ENCODE measurements at regions not wholly inside any gene's neighbourhood (a gene's known extent, or its start where the extent isn't known, plus 50 kb on each side); places are given as distances from the start of the nearest gene placed in this dataset.

DNA sequence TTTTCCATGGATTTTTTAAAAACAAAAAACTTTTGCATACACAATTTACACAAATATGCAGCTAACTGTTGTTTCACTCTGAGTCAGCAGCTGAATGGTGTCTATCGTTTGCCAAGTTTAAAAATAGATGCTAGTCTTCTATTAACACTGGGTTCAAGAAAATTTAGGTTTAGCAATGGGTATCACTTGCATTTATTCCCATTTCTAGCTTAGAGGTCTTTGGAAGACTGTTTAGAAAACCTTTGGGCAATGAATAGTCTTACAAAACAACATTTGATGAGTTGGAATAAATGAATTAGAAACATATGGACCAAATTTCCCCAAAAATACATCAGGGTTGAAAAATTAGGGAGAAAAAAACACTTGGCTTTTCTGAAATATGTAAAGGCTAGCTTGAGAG lies 165.8 kb downstream of the LYPLAL1 start:
- H3K9me3 ChIP-seq (ENCODE audit: low read length) = no peaks in the 10 kb centered on the region
- ATAC-seq = no peak
- H3F3A ChIP-seq (ENCODE audit: low read length, unreplicated experiment) = no peaks in the 10 kb centered on the region
- H3K27me3 ChIP-seq (ENCODE audit: low read length) = no peaks in the 10 kb centered on the region
- DNase-seq = no peak
- no peaks in the 10 kb centered on the region for H3K9me2 ChIP-seq (replicated peaks; ENCODE audit: low read length)
- no peaks in the 10 kb centered on the region for H3K36me3 ChIP-seq (ENCODE audit: low read depth, low read length)
- ChIA-PET CTCF (no interaction called here), POLR2A (ENCODE audit: unreplicated experiment) (interaction anchor here (0.7 kb wide), 1 partner anchor 42 kb away, joined by 3 read pairs; no protein-coding TSS in a partner anchor)
- no peak overlapping the region for H3K9ac ChIP-seq (ENCODE audit: low read length)
- no peak overlapping the region for H3K27ac ChIP-seq (ENCODE audit: low read length)
- TF ChIP-seq, protein P1, sequence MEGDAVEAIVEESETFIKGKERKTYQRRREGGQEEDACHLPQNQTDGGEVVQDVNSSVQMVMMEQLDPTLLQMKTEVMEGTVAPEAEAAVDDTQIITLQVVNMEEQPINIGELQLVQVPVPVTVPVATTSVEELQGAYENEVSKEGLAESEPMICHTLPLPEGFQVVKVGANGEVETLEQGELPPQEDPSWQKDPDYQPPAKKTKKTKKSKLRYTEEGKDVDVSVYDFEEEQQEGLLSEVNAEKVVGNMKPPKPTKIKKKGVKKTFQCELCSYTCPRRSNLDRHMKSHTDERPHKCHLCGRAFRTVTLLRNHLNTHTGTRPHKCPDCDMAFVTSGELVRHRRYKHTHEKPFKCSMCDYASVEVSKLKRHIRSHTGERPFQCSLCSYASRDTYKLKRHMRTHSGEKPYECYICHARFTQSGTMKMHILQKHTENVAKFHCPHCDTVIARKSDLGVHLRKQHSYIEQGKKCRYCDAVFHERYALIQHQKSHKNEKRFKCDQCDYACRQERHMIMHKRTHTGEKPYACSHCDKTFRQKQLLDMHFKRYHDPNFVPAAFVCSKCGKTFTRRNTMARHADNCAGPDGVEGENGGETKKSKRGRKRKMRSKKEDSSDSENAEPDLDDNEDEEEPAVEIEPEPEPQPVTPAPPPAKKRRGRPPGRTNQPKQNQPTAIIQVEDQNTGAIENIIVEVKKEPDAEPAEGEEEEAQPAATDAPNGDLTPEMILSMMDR (conservative IDR thresholded peaks at IDR 0.05; ENCODE audit: low read depth, low read length) = no peak
- TF ChIP-seq EZH2 (IDR thresholded peaks at IDR 0.05; ENCODE audit: low read length, unreplicated experiment) = no peak
- no peak for TF ChIP-seq EZH2phosphoT487 (IDR thresholded peaks at IDR 0.05; ENCODE audit: borderline replicate concordance, low read length)
- H3K4me3 ChIP-seq (ENCODE audit: low read length) = no peak overlapping the region
- intact Hi-C loops (cut with micrococcal nuclease) = no loop called here
- no peak overlapping the region for H2AFZ ChIP-seq (ENCODE audit: low read length)
- H3K4me1 ChIP-seq (ENCODE audit: insufficient read depth, low read length) = peaks cover 19% of the 10 kb centered on the region
- H4K20me1 ChIP-seq (ENCODE audit: low read length) = no peaks in the 10 kb centered on the region
- no peak overlapping the region for H3K4me2 ChIP-seq (ENCODE audit: low read length)
- H3K79me2 ChIP-seq (ENCODE audit: low read length) = no peaks in the 10 kb centered on the region
- no TSS peak for BruUV-seq (replicated peaks)

DNA sequence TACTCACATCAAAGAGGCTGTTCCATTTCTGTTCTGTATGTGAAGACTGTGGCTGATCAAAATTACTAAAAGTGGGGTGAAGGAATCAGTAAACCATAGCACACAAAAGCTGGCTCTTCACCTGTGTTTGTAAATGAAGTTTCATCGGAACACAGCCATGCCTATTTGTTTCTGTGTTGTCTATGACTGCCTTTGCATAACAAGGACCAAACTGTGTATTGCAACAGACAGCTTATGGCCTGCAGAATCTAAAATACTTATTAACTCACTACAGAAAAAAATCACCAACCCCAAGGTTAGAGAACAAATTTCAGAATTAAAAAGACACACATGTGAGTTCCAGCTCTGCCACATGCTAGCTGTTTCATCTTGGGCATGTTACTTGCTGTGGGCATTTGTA lies 163.9 kb downstream of the LYPLAL1 start:
- no peak overlapping the region for H3K4me3 ChIP-seq (ENCODE audit: low read length)
- TF ChIP-seq, protein P1 (conservative IDR thresholded peaks at IDR 0.05; ENCODE audit: low read depth, low read length) = no peak
- TF ChIP-seq EZH2 (IDR thresholded peaks at IDR 0.05; ENCODE audit: low read length, unreplicated experiment) (no peak), EZH2phosphoT487 (IDR thresholded peaks at IDR 0.05; ENCODE audit: borderline replicate concordance, low read length) (no peak)
- CTCF ChIA-PET = no interaction called here
- H3K4me1 ChIP-seq (ENCODE audit: insufficient read depth, low read length) = peaks cover 19% of the 10 kb centered on the region
- no peaks in the 10 kb centered on the region for H3F3A ChIP-seq (ENCODE audit: low read length, unreplicated experiment)
- no peak for ATAC-seq
- no peak overlapping the region for H3K27ac ChIP-seq (ENCODE audit: low read length)
- no peaks in the 10 kb centered on the region for H4K20me1 ChIP-seq (ENCODE audit: low read length)
- H3K27me3 ChIP-seq (ENCODE audit: low read length) = no peaks in the 10 kb centered on the region
- H2AFZ ChIP-seq (ENCODE audit: low read length) = no peak overlapping the region
- intact Hi-C loops (cut with micrococcal nuclease) = no loop called here
- no peaks in the 10 kb centered on the region for H3K9me3 ChIP-seq (ENCODE audit: low read length)
- H3K4me2 ChIP-seq (ENCODE audit: low read length) = no peak overlapping the region
- no peaks in the 10 kb centered on the region for H3K79me2 ChIP-seq (ENCODE audit: low read length)
- DNase-seq = no peak
- POLR2A ChIA-PET (ENCODE audit: unreplicated experiment) = no interaction called here
- no peak overlapping the region for H3K9ac ChIP-seq (ENCODE audit: low read length)
- no TSS peak for BruUV-seq (replicated peaks)
- 0 out of 2 replicates have a peak, but pooled peaks cover 4% of the 10 kb centered on the region for H3K9me2 ChIP-seq (replicated peaks; ENCODE audit: low read length)
- no peaks in the 10 kb centered on the region for H3K36me3 ChIP-seq (ENCODE audit: low read depth, low read length)

DNA sequence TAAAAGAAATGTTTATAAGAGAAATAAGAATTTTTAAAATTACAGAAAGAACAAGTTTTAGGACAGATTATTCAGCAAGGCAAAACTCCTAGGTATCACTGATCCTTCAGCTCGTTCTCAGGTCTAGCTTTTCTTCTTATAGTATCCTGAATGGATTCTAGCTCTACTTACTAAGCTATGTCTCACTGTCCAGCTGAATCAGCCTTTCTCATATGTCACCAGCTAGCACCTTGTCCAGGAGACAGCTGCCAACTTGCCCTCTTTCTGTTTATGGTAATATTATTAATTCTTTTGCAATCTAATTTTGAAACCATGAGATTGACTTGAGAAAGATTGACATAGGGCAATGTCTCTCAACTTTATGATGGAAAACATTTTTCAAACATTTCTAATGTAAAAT lies 159.9 kb downstream of the LYPLAL1 start:
- POLR2A ChIA-PET (ENCODE audit: unreplicated experiment) = interaction anchor here (0.5 to 1.0 kb wide), 2 partner anchors 172 to 1026 kb away, joined by 3 to 4 read pairs; no protein-coding TSS in a partner anchor
- Histone ChIP-seq H3K27me3 (ENCODE audit: low read length) (no peaks in the 10 kb centered on the region), H3F3A (ENCODE audit: low read length, unreplicated experiment) (no peaks in the 10 kb centered on the region), H3K27ac (ENCODE audit: low read length) (no peak overlapping the region), H3K36me3 (ENCODE audit: low read depth, low read length) (no peaks in the 10 kb centered on the region), H3K4me2 (ENCODE audit: low read length) (no peak overlapping the region), H3K9ac (ENCODE audit: low read length) (no peak overlapping the region), H3K4me3 (ENCODE audit: low read length) (no peak overlapping the region), H3K9me2 (replicated peaks; ENCODE audit: low read length) (0 out of 2 replicates have a peak, but pooled peaks cover 4% of the 10 kb centered on the region), H4K20me1 (ENCODE audit: low read length) (no peaks in the 10 kb centered on the region), H3K9me3 (ENCODE audit: low read length) (no peaks in the 10 kb centered on the region), H3K4me1 (ENCODE audit: insufficient read depth, low read length) (peaks cover 11% of the 10 kb centered on the region), H3K79me2 (ENCODE audit: low read length) (no peaks in the 10 kb centered on the region), H2AFZ (ENCODE audit: low read length) (no peak overlapping the region)
- intact Hi-C loops (cut with micrococcal nuclease) = no loop called here
- DNase-seq (no peak), ATAC-seq (no peak)
- CTCF ChIA-PET = no interaction called here
- BruUV-seq (replicated peaks) = no TSS peak
- TF ChIP-seq EZH2phosphoT487 (IDR thresholded peaks at IDR 0.05; ENCODE audit: borderline replicate concordance, low read length) (no peak), EZH2 (IDR thresholded peaks at IDR 0.05; ENCODE audit: low read length, unreplicated experiment) (no peak)
- TF ChIP-seq, protein P1 (conservative IDR thresholded peaks at IDR 0.05; ENCODE audit: low read depth, low read length) = no peak

Measured in PC-3 (cell line).